Left lung (tissue), 4 donors: ENCODE measurements at regions not wholly inside any gene's neighbourhood (a gene's known extent, or its start where the extent isn't known, plus 50 kb on each side); places are given as distances from the start of the nearest gene placed in this dataset.

ENCODE experiments used
- ATAC-seq: fragments of 200-7000 bp; cut with Tn5 transposase; one replicate; pipeline ENCODE4 v1.9.1; 2020; ENCODE audit warnings: moderate library complexity
- DNase-seq, 4 donors: peaks; one replicate each; pipeline ENCODE4 v3.0.0-alpha.2; 2013 to 2020
- H3K27ac ChIP-seq, 2 donors: fragments of 200-600 bp; sonication (generic) in 1 of 2; one replicate each; pipeline versions ENCODE4 v1.5.0 to v1.8.0; 2020 to 2021
- H3K27me3 ChIP-seq, 2 donors: fragments of 200-600 bp; sonication (generic) in 1 of 2; one replicate each; pipeline versions ENCODE4 v1.5.0 to v1.8.0; 2020 to 2021
- H3K36me3 ChIP-seq, 2 donors: fragments of 200-600 bp; sonication (generic) in 1 of 2; one replicate each; pipeline versions ENCODE4 v1.5.0 to v1.8.0; 2020 to 2021
- H3K4me1 ChIP-seq, 2 donors: fragments of 200-600 bp; one replicate each; pipeline ENCODE4 v1.8.0; 2021
- H3K4me3 ChIP-seq, 2 donors: fragments of 200-600 bp; sonication (generic) in 1 of 2; one replicate each; pipeline versions ENCODE4 v1.5.0 to v1.8.0; 2020 to 2021; ENCODE audit warnings: mild to moderate bottlenecking in 1 of 2
- H3K9me3 ChIP-seq, 2 donors: fragments of 200-600 bp; sonication (generic) in 1 of 2; one replicate each; pipeline versions ENCODE4 v1.5.0 to v1.8.0; 2020 to 2021
- intact Hi-C, 2 donors: fragments of 100-400 bp; cut with DNase I; formaldehyde crosslinking; loops; one replicate each; pipeline versions ENCODE4 v1.11.2 to v1.14.2; 2022
- TF ChIP-seq, protein P1 (sequence below), 2 donors: fragments of 200-600 bp; sonication (generic) in 1 of 2; IDR thresholded peaks; one replicate each; pipeline versions ENCODE4 v1.5.0 to v1.8.0; 2021; ENCODE audit warnings: antibody characterized with exemption in 2 of 2
- donor health status: DM: no; HTN: yes; CAD: no.
- donor health status: DM: no; HTN: no; CAD: no.

DNA sequence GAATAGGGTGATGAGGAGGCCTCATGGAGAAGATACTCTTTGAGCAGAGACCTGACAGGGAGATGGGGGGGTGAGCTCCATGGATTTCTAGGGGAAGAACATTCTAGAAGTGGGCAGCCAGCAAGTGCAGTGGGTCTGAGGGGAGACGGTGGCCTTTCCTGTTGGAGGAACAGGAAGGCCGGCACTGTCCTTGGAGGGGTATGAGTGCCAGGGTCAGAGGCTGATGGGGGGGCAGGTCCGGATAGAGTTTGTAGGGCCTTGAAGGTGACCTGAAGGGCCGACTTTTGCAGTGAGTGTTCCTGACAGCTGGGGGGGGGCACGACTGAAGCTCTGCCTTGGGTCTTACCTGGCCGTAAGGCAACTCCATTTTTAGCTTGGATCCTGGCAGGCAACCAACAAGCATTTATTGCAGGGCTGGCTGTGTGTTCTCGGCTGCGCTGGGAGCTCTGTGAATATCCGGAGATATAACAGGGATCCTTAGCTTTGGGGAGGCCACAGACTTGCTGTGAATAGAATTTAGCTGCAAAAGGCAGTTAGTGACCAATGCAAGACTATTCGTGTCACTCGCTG, 130.6 kb downstream of the MRPS6 start:
- no peaks in the 10 kb centered on the region for H3K9me3 ChIP-seq
- peaks cover 3 to 72% of the 10 kb centered on the region in 2 donors for H3K4me1 ChIP-seq
- ATAC-seq (no peak), DNase-seq (no peak)
- H3K4me3 ChIP-seq: no peak overlapping the region
- TF ChIP-seq, protein P1, sequence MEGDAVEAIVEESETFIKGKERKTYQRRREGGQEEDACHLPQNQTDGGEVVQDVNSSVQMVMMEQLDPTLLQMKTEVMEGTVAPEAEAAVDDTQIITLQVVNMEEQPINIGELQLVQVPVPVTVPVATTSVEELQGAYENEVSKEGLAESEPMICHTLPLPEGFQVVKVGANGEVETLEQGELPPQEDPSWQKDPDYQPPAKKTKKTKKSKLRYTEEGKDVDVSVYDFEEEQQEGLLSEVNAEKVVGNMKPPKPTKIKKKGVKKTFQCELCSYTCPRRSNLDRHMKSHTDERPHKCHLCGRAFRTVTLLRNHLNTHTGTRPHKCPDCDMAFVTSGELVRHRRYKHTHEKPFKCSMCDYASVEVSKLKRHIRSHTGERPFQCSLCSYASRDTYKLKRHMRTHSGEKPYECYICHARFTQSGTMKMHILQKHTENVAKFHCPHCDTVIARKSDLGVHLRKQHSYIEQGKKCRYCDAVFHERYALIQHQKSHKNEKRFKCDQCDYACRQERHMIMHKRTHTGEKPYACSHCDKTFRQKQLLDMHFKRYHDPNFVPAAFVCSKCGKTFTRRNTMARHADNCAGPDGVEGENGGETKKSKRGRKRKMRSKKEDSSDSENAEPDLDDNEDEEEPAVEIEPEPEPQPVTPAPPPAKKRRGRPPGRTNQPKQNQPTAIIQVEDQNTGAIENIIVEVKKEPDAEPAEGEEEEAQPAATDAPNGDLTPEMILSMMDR (IDR thresholded peaks at IDR 0.05): no peak
- intact Hi-C loops: no loop called here
- no peaks in the 10 kb centered on the region for H3K36me3 ChIP-seq
- H3K27me3 ChIP-seq: no peaks in the 10 kb centered on the region
- peak overlapping the region in 1 of 2 donors; percentile 95 for H3K27ac ChIP-seq

DNA sequence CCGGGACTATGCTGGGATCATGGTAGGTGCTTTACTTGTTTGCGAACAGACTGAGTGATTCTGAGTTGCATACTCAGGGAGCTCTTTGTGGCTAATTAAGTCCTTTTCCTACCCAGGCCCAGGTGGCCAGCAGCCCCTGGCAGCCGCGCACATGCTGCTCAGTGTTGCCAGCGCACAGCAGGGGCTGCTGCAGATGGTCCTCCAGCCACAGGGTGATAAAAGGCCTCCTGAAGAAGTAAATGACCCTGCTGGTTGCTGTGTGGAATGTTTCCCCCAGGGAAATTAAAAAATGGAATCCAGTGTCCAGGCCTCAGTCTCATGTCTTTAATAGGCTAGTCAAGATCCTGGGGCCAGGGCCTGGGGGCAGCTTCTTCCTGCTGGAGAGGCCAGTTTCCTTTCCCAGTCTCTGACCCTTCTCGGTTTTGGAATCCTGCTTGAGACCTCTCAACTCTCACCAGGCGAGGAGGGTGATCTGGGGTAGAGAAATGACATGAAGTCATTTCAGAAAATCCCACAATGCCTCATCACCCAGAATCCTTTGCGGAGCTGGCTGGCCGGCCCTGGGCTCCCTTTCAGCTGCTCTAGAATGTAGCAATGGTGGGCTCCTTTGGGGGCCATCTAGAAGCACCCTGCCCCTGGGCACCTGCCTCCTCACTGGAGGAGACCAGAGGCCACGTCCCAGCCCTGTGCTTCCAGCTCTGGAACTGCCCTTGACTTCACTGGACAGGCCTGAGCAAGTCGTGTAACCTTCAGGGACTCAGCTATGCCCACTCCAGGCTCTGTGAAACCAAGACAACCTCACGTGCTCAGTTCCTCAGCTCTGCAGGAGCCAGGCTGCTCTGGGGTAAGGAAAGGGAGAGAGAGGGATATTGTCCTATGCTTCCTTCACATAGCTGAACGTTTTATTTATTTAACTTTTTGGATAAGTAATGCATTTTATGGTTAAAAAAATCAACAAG, 131.4 kb downstream of the MRPS6 start:
- ATAC-seq: no peak
- H3K4me3 ChIP-seq: no peak overlapping the region
- TF ChIP-seq, protein P1 (IDR thresholded peaks at IDR 0.05): no peak
- no peak overlapping the region for H3K27ac ChIP-seq
- no peak for DNase-seq
- H3K27me3 ChIP-seq: no peaks in the 10 kb centered on the region
- no peaks in the 10 kb centered on the region for H3K36me3 ChIP-seq
- intact Hi-C loops: no loop called here
- peaks cover 3 to 63% of the 10 kb centered on the region in 2 donors for H3K4me1 ChIP-seq
- H3K9me3 ChIP-seq: no peaks in the 10 kb centered on the region

DNA sequence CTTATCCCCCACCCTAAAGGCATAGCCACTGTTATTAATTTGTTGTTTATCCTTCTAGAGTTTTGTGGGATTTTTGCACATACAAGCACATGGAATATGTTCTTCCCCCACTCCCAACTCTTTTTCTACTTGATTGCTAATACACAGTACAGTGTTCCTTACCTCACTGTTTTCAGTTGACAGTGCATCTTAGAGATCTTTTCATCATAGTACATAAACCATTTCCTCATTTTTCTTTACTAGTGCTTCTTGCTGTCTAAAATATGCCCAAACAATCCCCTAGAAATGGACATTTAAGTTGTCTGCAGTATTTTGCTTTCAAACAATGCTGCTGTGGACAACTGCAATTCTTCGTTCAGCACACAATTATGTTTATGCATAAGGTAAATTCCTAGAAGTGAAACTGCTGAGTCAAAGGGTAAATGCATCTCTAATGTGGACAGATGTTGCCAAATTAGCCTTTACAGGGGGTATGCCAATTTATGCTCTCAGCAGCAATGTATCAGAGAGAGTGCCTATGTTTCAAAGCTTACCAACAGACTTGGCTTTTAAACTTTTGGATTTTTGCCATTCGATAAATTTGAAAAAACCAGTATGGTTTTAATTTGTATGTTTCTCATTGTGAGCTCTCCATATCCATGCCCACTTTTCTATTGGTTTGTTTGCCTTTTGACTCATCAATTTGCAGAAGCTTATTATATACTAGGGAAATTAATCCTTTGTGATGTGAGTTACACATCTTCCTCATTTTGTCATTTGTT, 132.6 kb downstream of the MRPS6 start:
- no peak overlapping the region for H3K4me3 ChIP-seq
- H3K4me1 ChIP-seq: peaks cover 3 to 52% of the 10 kb centered on the region in 2 donors
- H3K36me3 ChIP-seq: no peaks in the 10 kb centered on the region
- peak overlapping the region in 1 of 2 donors; percentile 43 for H3K27ac ChIP-seq
- peaks cover 0 to 2% of the 10 kb centered on the region in 2 donors for H3K9me3 ChIP-seq
- DNase-seq (no peak), ATAC-seq (no peak)
- intact Hi-C loops: no loop called here
- TF ChIP-seq, protein P1 (IDR thresholded peaks at IDR 0.05): no peak
- H3K27me3 ChIP-seq: no peaks in the 10 kb centered on the region

DNA sequence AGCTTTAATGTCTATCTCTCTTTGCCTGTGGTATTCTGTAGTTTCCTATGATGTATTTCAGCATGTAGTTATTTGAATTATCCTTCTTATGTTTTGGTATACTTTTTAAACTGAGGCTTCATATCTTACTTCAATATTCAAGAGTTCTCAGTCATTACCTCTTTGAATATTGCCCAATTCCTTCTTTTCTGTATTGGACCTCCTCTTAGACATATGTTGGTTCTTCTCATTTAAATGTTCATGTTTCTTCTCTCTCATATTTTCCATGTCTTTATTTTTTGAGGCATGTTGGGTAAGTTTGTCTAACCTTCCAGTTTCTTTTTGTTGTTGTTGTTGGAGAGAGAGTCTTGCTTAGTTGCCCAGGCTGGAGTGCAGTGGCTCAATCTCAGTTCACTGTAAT, 140.6 kb downstream of the MRPS6 start:
- Histone ChIP-seq H3K36me3 (no peaks in the 10 kb centered on the region), H3K27me3 (no peaks in the 10 kb centered on the region), H3K4me3 (no peak overlapping the region), H3K9me3 (peaks cover 0 to 8% of the 10 kb centered on the region in 2 donors), H3K4me1 (no peaks in the 10 kb centered on the region), H3K27ac (no peak overlapping the region)
- ATAC-seq (no peak), DNase-seq (no peak)
- intact Hi-C loops: no loop called here
- TF ChIP-seq, protein P1 (IDR thresholded peaks at IDR 0.05): no peak

DNA sequence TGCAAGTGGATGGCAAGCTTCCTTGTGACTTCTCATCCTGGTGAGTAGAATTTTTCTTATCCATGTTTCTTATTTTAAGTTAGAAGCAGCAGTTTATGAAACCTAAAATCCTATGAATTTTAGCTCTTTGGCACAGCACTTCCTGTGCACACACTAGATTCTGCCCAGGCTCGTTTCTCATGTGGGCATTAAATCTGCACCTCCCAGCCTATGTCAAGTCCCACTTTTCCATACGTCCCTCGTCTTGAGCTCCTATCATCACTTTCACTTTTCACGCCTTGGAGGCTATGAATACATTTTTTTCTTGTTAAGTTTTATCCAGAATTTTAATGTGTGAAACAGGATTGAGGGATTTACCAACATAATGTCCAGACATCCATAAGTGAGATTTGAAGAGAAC, 142.1 kb downstream of the MRPS6 start:
- H3K4me3 ChIP-seq: no peak overlapping the region
- ATAC-seq: no peak
- TF ChIP-seq, protein P1 (IDR thresholded peaks at IDR 0.05): no peak
- no peaks in the 10 kb centered on the region for H3K4me1 ChIP-seq
- H3K27me3 ChIP-seq: no peaks in the 10 kb centered on the region
- no peak overlapping the region for H3K27ac ChIP-seq
- DNase-seq: no peak
- intact Hi-C loops: no loop called here
- H3K36me3 ChIP-seq: no peaks in the 10 kb centered on the region
- peaks cover 0 to 5% of the 10 kb centered on the region in 2 donors for H3K9me3 ChIP-seq
